Stimulated activated CD8-positive, alpha-beta memory T cell treated with anti-CD3 and anti-CD28 coated beads, Interleukin-12 subunit alpha, Interleukin-12 subunit beta, amount 100 ng/mL, for 4 hours (primary cell): ENCODE measurements at regions not wholly inside any gene's neighbourhood (a gene's known extent, or its start where the extent isn't known, plus 50 kb on each side); places are given as distances from the start of the nearest gene placed in this dataset.
"Not testable (repeated sequence)": the region's sequence is repeated elsewhere in the genome, so short reads cannot be mapped to it uniquely, and the experiment has no call there.

Source experiments
- DNase-seq: peaks from one replicate; pipeline ENCODE4 v3.0.0-alpha.2; 2020; ENCODE audit warnings: low read depth

- DNase-seq, result no peak
These were observed 71.0 kb downstream of the COQ2 start for GRCh38 chr4:83213640-83214039.

DNA sequence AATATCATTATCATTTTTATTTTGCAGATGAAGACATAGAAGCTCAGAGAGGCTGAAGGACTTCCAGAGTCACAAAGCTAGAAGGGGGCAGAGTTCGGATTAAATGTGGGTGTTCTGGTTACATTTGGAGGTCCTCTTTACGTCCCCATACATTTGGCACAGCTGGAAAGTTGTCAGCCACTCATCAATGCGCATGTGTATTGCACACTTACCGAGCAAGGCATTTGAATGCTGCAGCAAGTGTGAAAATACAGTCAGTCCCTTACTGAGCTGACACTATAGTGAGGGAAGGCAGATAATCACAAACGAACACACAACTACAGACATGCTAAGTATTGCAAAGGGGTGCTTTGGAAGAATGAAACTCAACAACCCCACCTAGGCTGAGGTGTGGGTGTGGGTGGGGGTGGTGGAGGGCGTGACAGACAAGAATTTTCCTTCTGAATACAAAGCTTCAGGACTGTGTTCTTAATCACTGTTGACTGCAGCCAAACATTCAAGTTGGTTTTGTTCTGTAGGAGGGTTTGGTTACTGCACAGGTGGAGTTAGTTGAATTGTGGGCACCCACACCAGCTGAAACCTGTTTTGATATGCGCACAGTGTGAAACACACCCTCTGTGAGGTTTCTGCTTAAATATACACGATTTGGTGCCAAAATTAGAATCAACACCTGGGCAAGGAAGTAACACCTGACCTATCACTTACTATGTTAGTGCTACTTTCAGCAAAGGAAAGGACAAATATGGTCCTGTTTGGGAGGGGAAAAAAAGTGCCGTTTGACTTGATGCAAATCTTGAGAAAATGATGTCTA, 72.4 kb downstream of the COQ2 start:
- DNase-seq, result peak; percentile 31

DNA sequence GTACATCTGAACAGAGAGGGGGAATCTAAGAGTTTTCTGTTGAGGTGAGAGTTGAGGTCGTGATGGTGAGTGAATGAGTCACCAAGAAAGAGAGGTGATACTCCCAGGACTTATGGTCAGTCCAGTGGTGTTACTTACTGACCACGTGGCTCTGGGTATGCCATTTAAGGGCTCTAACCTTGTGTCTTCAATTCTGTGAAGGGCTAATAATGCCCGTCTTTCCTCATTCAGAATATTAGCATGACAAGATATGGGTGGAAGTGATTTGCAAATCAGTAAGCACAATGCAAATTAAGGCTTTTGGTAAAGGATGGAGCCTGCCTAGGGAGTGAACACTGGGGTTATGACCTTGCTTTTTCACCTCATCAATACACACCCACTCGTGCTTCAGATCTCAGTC, 75.2 kb downstream of the COQ2 start:
- no peak for DNase-seq

DNA sequence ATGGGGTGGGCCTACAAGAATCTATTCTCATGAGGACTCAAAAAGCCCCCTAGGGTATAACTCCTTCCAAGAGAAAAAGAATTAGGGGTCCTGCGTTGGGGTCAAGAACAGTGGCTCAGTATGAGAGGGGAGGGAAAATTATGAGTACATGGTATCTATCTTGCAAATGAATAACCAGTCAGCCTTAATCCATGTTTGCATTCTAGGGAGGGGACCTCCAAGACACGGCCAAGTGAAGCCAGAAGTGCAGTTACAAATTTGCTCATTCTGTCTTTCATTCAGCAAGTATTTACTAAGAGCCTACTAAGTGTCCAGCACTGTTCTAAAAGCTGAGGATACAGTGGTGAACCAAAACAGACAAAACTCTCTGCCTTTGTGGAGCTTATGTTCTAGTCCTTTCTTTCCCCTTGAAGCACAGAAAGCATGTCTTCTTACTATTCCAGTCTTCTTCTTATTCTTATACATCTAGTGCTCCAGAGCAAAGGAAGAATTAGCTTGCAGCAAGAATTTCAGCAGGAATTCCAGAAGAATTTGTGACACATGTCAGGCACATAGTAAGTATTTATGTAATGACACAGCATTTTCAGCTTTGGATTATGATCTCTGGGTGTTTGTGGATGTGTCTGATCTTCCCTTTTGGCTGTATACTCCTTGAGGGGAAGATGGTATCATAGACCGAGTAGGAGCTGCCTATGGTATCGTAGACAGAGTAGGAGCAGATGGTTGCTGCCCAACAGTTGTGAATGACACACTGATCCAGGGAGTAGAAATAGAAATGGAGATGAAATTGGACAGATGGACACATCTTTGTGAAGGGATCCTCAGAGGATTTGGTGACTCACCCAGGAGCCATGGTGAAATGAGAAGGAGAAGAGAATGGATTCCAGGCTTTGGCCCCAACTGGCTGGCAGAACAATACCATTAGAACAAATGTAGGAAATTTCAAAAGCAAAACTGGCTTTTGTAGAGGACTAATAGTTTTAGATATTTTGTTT, 75.9 kb downstream of the COQ2 start:
- DNase-seq, result no peak

GRCh38 chr4:83207497-83208101, 77.0 kb downstream of the COQ2 start:
- no peak for DNase-seq

- no peak for DNase-seq
These were observed 78.8 kb downstream of the COQ2 start for GRCh38 chr4:83205760-83206159.

- no peak for DNase-seq
These were observed 79.9 kb downstream of the COQ2 start for GRCh38 chr4:83204731-83205130.

DNA sequence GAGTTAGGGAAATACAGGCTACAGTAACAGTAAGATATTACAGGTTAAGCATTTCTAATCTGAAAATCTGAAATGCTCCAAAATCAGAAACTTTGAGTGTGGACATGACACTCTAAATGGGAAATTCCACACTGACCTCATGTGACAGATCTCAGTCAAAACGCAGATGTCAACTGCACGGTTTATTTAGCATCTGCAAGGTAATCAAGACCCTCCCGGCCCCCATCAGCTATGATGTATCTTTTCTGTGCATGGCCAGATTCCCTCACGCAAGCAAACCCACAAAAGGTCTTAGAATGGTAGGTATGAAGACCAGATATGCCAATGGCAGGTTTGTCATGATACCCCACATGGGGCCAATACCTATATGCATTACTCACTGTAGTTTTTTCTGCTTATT, 82.8 kb downstream of the COQ2 start:
- no peak for DNase-seq

DNA sequence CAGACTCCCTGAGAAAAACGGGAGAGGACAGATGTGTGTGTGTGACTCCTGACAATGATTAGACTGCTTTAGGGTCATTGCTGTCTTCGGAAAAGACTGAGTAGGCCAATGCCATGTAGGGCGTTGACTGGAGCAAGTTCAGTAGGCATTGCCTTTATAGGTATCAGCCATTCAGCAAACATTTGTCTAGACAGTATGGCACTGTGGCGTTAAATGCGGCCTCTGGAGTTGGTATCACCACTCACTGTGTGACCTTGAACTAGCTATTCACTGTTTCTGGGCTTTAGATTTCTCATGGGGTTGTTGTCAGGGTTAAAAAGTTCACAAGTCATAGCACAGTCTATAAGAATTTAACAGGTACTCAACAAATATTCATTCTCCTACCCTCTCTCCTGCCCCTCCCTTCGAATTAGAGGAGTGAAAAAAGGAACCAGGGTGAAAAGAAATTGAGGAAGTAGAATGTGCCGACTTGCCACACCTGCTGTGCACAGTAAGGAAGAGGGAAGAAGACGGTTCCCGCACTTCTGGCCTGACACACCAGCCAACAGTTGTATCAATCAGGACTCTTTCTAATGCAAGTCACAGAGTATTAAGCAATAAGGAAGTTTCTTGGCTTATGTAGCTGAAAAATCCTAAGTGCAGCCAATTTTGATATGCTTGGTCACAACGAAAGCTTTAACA, 83.2 kb upstream of the PLAC8 start:
- DNase-seq, result no peak

DNA sequence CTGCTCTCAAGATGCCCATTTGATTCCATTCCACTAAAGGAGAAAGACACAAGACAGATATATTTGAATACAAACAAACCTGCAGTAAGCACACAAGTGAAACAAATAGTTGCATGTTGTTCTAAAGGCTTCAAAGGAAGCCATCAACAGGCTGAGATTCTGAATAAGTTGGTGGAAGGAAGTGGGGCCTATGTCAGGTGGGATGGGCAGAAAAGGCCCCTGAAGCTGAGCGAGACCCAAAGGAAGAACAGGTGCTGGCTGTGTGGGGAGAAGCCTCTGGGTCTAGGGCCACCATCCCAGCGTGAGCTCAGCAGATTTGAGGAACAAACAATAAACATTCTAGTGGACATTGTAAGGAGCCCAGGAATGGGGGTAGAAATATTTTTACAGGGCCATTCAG, 82.4 kb upstream of the PLAC8 start:
- no peak for DNase-seq

DNA sequence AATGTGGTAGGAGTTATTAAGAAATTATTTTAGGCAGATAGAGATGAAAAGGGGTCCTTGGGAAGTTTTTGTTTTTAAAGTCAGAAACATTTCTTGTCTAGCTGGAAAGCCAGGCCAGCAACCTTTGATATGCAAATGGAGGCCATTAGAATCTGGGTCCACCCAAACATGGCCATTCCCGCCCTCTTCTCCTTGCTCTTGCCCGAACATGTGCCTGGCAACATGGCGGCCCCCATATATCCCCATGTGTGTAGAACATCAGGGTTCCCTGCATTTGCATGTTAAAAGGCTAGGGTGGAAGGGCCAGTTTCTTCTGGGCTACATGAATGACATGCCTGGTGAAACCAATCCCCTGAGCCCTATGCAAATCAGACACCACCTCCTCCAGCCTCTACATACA, 80.7 kb upstream of the PLAC8 start:
- DNase-seq, result no peak

GRCh38 chr4:83194588-83194987, 80.1 kb upstream of the PLAC8 start:
- not testable (repeated sequence) for DNase-seq

DNA sequence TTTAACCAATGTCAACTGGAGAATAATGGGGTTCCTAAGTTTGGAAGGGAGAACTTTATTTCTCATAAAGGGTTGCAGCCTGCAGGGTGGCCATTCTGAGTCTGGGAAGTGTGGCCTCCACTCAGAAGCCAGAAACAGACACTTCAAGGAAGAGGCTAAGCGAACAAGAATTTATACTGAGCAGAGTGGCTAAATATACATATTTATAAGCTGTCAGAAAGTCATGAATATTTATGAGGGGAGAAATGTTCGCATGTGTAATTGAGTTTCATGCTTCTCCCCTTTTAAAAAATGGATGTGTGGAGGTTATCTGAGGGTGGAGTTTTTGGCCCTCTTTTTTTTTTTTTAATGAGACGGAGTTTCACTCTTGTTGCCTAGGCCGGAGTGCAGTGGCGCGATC, 78.1 kb upstream of the PLAC8 start:
- no peak for DNase-seq

GRCh38 chr4:83191026-83191425, 76.5 kb upstream of the PLAC8 start:
- no peak for DNase-seq

- no peak for DNase-seq
These were observed 75.2 kb upstream of the PLAC8 start for GRCh38 chr4:83189631-83190136.

GRCh38 chr4:83180431-83180968, 66.0 kb upstream of the PLAC8 start:
- DNase-seq, result no peak

GRCh38 chr4:83179205-83179604, 64.7 kb upstream of the PLAC8 start:
- DNase-seq, result no peak

DNA sequence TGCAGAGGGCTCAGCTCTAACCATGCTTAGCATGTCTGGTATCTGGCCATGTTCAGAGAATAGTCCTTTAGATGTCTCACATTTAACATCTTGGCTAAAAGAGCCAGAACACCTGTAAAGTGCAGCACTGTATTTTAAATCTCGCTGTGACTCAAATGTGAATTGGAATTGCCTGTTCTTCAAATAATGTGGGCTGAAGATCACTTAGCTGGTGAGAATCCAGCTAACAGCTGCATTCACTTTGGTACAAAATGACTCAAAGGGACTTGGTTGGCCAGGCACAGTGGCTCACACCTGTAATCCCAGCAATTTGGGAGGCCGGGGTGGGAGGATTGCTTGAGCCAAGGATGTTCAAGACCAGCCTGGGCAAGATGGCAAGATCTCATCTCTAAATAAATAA, 63.5 kb upstream of the PLAC8 start:
- no peak for DNase-seq

- DNase-seq, result no peak
These were observed 62.7 kb upstream of the PLAC8 start for GRCh38 chr4:83177182-83177581.

DNA sequence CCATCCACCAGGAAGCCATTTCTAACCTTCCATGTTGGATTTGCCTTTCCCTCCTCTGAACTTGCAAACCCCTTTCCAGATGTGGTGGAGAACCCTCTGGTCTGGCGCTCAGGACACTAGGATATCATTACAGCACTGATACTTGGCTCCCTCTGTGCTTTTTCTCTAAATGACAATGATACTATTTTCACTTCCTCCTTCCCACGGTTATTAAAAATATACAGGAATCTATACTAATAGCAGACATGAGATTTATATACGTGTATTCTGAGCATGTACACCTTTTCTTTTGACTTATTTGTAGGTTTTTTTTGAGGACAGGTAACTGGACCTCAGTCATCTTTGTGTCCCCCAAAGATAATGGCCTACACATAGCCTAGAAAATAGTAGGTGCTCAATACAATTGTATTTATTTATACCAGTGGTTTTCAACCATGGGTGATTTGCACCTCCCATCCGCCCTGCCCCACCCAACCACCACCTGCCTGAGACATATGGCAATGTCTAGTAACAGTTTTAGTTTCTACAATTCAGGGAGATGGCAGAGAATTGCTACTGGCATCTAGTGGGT, 60.4 kb upstream of the PLAC8 start:
- DNase-seq, result no peak

- no peak for DNase-seq
These were observed 57.8 kb upstream of the PLAC8 start for GRCh38 chr4:83172371-83172770.
